ENCODE measurements at regions not wholly inside any gene's neighbourhood (a gene's known extent, or its start where the extent isn't known, plus 50 kb on each side); places are given as distances from the start of the nearest gene placed in this dataset.

DNA sequence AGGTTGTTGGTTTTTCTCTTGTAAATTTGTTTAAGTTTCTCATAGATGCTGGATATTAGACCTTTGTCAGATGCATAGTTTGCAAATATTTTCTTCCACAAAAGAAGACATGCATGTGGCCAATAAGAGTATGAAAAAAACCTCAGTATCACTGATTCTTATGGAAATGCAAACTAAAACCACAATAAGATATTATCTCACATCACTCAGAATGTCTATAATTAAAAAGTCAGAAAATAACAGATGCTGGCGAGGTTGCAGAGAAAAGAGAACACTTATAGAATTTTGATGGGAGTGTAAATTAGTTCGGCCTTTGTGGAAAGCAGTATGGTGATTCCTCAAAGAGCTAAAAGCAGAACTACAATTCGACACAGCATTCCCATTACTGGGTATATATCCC is 1355.6 kb downstream of the FAM133A start:
- FAIRE-seq (no peak), DNase-seq (ENCODE audit: low spot score) (no peak)

GRCh38 chrX:95040104-95040503 is 1366.1 kb downstream of the FAM133A start:
- no peak for FAIRE-seq
- no peak for DNase-seq (ENCODE audit: low spot score)

DNA sequence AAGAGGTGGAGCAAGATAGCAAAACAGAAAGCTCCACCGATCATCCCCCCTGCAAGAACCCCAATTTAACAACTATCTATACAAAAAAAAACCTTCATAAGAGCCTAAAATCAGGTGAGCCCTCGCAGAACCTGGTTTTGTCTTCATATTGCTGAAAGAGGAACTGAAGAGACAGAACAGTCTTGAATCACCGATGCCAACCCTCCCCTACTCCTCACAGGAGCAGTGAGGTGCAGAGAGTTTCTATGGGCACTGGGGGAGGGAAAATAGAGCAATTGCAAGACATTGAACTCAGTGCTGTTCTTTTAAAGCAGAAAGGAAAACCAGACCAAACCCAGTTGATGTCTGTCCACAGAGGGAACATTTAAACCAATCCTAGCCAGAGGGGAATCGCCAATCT is 1370.3 kb downstream of the FAM133A start:
- no peak for DNase-seq (ENCODE audit: low spot score)
- FAIRE-seq, result no peak

DNA sequence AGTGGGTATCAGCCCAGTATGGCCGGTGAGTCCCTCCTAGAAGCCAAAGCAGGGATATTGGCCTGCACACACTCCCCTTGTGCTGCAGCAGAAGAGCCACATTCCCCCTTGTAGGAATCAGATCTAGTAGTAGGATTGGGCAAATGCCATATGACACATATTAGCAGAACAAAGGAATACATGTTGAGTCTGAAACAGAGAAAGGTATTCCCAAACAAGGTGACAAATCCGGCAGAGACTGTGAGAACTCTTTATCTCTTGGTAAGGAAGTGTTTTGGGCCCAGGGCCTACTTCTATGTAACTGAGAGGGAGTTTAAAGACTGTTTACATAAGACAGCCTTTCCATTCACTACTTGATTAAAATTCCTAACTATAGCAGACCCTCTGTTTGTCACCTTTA is 1382.0 kb downstream of the FAM133A start:
- DNase-seq (ENCODE audit: low spot score) (no peak), FAIRE-seq (no peak)

DNA sequence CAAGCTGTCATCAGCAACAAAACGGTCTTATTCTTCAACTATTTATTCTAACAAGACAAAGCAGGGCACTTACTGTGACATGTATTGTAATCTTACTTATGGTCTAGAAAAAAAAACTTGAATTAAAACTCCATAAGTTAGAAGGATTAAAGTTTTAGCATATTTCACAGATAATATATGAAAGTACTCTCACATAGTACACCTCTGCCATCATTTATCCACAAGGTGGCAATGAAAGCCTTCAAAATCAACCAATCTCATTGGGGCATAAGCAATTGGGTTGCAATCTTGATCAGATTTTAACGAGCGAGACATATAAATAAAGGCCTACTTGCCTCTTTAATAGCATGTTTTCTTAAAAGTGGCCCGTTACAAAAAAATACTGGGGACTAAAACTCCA is 1382.9 kb downstream of the FAM133A start:
- no peak for FAIRE-seq
- no peak for DNase-seq (ENCODE audit: low spot score)

GRCh38 chrX:95057341-95057740 is 1383.3 kb downstream of the FAM133A start:
- FAIRE-seq, result no peak
- no peak for DNase-seq (ENCODE audit: low spot score)

GRCh38 chrX:95058815-95059214 is 1384.8 kb downstream of the FAM133A start:
- FAIRE-seq, result no peak
- DNase-seq (ENCODE audit: low spot score), result peak; percentile 16

- no peak for DNase-seq (ENCODE audit: low spot score)
- no peak for FAIRE-seq
Measured at GRCh38 chrX:95059909-95060308, 1385.9 kb downstream of the FAM133A start.

DNA sequence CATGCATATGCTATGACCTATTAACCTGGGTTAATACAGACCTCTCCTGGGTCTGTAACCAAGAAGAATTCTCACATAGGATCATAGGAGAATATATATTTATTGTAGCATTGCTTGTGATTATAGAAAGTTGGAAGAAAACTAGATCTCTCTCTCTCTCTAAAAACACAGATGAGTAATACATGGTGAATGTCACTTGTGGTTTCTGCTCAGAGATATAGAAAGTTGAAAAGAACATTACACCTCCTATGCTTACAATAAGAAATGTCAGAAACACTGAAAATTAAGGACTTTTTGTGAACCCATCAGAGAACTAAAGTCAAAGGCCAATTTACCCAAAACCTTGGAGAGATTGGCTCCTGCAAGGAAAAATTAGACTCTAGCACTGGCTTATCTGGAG is 1389.5 kb downstream of the FAM133A start:
- DNase-seq (ENCODE audit: low spot score), result no peak
- no peak for FAIRE-seq

DNA sequence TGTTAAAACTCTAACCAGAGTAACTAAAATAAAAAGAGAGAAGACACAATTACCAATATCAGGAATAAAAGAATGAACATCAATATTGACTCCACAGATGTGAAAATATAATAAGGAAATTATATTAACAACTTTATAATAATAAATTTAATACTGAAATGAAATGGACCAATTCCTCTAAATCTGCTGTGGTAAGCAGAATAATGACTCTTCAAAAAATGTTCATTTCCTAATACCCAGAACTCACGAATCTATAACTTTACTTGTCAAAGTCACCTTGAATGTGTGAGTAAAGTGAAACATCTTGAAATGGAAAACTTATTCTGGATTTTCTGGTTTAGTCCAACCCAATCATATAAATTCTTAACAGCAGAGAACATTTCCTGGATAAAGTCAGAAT is 1391.1 kb downstream of the FAM133A start:
- DNase-seq (ENCODE audit: low spot score), result no peak
- FAIRE-seq, result no peak

DNA sequence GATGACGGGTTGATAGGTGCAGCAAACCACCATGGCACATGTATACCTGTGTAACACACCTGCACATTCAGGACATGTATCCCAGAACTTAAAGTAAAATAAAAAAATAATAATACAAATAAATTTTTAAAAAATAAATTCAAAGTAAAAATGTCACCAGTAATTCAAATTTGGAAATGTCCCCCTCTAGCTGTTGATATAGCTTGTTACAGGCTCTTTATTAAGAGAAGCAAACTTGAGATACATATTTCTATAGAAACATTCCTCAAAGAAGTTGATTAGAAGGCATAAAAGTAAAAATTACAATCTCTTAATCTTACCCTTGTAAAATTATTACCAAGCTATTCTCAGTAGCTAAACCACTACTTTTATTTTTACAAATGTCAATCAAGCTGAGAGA is 1397.0 kb downstream of the FAM133A start:
- DNase-seq (ENCODE audit: low spot score) (no peak), FAIRE-seq (no peak)

GRCh38 chrX:95071621-95072020 is 1397.6 kb downstream of the FAM133A start:
- DNase-seq (ENCODE audit: low spot score) (no peak), FAIRE-seq (no peak)

GRCh38 chrX:95076449-95076848 is 1402.4 kb downstream of the FAM133A start:
- FAIRE-seq (no peak), DNase-seq (ENCODE audit: low spot score) (no peak)

DNA sequence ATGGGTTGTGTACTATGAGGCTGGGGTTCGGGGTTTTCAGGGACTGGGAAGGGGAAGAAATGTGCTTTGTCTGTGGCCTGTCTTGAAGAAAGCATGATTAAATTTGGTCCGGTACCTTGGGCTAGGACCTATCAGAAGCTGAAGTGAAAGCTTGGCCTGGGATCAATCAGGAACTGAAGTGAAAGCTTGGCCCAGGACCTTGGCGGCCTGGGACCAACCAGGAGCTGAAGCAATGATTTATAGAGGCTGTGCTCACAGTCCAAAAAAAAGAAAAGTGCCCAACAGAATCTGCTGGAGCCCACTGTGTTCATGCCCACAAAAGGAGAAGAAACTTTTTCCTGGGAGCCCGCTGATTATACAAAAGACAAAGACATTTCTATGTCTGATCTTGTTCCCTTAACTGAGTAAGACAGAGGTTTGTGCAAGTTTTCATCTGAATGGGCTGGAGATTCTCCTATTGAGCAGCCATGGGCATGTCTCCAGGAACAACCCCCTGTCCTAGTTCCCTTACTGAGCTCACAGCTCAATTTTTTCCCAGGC is 1427.9 kb downstream of the FAM133A start:
- FAIRE-seq, result no peak

DNA sequence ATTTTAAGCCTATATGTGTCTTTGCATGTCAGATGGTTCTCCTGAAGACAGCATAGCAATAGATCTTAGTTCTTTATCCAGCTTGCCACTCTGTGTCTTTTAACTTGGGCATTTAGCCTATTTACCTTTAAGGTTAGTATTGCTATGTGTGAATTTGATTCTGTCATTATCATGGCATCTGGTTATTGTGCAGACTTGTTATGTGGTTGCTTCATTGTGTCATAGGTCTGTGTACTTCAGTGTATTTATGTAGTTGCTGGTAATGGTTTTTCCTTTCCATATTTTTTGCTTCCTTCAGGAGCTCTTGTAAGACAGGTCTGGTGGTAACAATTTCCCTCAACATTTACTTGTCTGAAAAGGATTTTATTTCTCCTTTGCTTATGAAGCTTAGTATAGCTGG is 1443.5 kb downstream of the FAM133A start:
- no peak for FAIRE-seq
- no peak for DNase-seq (ENCODE audit: low spot score)

More for the DNA sequence above, 1427.9 kb downstream of the FAM133A start:
- no peak for DNase-seq (ENCODE audit: low spot score)

- DNase-seq (ENCODE audit: low spot score) (no peak), FAIRE-seq (no peak)
Measured at GRCh38 chrX:95145848-95146490, 1472.0 kb downstream of the FAM133A start.

- DNase-seq (ENCODE audit: low spot score), result no peak
- no peak for FAIRE-seq
Measured at GRCh38 chrX:95152810-95153209, 1478.8 kb downstream of the FAM133A start.

DNA sequence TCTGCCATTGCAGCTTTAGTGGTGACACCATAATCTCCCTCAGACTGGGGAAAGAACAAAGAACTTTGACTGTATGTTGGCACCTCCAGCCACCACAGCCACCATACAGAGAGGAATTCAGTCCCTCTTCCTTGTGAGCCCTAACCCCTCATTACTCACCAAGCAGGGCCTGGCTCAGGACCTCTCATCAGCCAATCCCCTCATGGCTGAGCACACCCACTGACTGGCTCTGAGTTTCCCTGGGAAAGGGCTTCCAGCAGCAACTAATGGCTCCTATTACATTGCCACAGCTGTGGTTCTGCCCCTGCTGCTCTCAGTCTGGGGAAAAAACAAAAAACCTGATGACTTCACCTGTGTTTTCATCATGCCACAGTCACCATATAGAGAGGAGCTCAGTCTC is 1482.6 kb downstream of the FAM133A start:
- FAIRE-seq, result no peak
- no peak for DNase-seq (ENCODE audit: low spot score)

Data from urothelium cell line (cell line).